ENCODE measurements at regions not wholly inside any gene's neighbourhood (a gene's known extent, or its start where the extent isn't known, plus 50 kb on each side); places are given as distances from the start of the nearest gene placed in this dataset.

- no peak for TF ChIP-seq POLR2AphosphoS5 (IDR thresholded peaks at IDR 0.05)
- TF ChIP-seq CTCF (IDR thresholded peaks at IDR 0.05) = no peak
- no peak for TF ChIP-seq POLR2A (IDR thresholded peaks at IDR 0.05)
- no peak for TF ChIP-seq EP300 (IDR thresholded peaks at IDR 0.05)
- Histone ChIP-seq H3K27ac (no peak overlapping the region), H3K4me1 (peaks cover 0 to 11% (median 0%) of the 10 kb centered on the region in 3 donors), H3K27me3 (no peaks in the 10 kb centered on the region), H3K36me3 (no peaks in the 10 kb centered on the region), H3K9me3 (no peaks in the 10 kb centered on the region), H3K4me3 (no peak overlapping the region)
- ATAC-seq = no peak
- WGBS, 2 donors (ENCODE audit: low coverage in 1 of 2) = 79 to 82% methylated on average over 2 to 3 of the region's 6 CpGs
These were observed 130.4 kb downstream of the LARP7 start for GRCh38 chr4:112767386-112767785.

GRCh38 chr4:112770114-112770513 lies 133.2 kb downstream of the LARP7 start:
- WGBS, 2 donors (ENCODE audit: low coverage in 1 of 2) = 62 to 89% methylated on average over 3 to 5 of the region's 5 CpGs
- no peaks in the 10 kb centered on the region for H3K9me3 ChIP-seq
- no peak overlapping the region for H3K4me3 ChIP-seq
- no peaks in the 10 kb centered on the region for H3K27me3 ChIP-seq
- no peaks in the 10 kb centered on the region for H3K36me3 ChIP-seq
- TF ChIP-seq POLR2AphosphoS5 (IDR thresholded peaks at IDR 0.05) = no peak
- no peak for TF ChIP-seq EP300 (IDR thresholded peaks at IDR 0.05)
- TF ChIP-seq CTCF (IDR thresholded peaks at IDR 0.05) = no peak
- TF ChIP-seq POLR2A (IDR thresholded peaks at IDR 0.05) = no peak
- H3K27ac ChIP-seq = no peak overlapping the region
- ATAC-seq = no peak
- H3K4me1 ChIP-seq = peaks cover 0 to 5% (median 0%) of the 10 kb centered on the region in 3 donors

- TF ChIP-seq EP300 (IDR thresholded peaks at IDR 0.05) = no peak
- TF ChIP-seq POLR2AphosphoS5 (IDR thresholded peaks at IDR 0.05) = no peak
- no peak for TF ChIP-seq CTCF (IDR thresholded peaks at IDR 0.05)
- TF ChIP-seq POLR2A (IDR thresholded peaks at IDR 0.05) = no peak
- H3K4me3 ChIP-seq = no peak overlapping the region
- no peaks in the 10 kb centered on the region for H3K9me3 ChIP-seq
- H3K27me3 ChIP-seq = no peaks in the 10 kb centered on the region
- no peak for ATAC-seq
- WGBS, 2 donors (ENCODE audit: low coverage in 1 of 2) = 84 to 85% methylated on average over 6 to 7 of the region's 7 CpGs
- H3K36me3 ChIP-seq = no peaks in the 10 kb centered on the region
- no peak overlapping the region for H3K27ac ChIP-seq
- no peaks in the 10 kb centered on the region for H3K4me1 ChIP-seq
These were observed 138.9 kb downstream of the LARP7 start for GRCh38 chr4:112775801-112776200.

- no peaks in the 10 kb centered on the region for H3K9me3 ChIP-seq
- H3K4me3 ChIP-seq = no peak overlapping the region
- no peaks in the 10 kb centered on the region for H3K4me1 ChIP-seq
- no peak for TF ChIP-seq POLR2AphosphoS5 (IDR thresholded peaks at IDR 0.05)
- TF ChIP-seq CTCF (IDR thresholded peaks at IDR 0.05) = no peak
- TF ChIP-seq POLR2A (IDR thresholded peaks at IDR 0.05) = no peak
- no peak for TF ChIP-seq EP300 (IDR thresholded peaks at IDR 0.05)
- no peaks in the 10 kb centered on the region for H3K36me3 ChIP-seq
- no peak for ATAC-seq
- no peaks in the 10 kb centered on the region for H3K27me3 ChIP-seq
- no peak overlapping the region for H3K27ac ChIP-seq
- WGBS, 2 donors (ENCODE audit: low coverage in 1 of 2) = 83 to 95% methylated on average over 1 of the region's 1 CpG
These were observed 139.6 kb downstream of the LARP7 start for GRCh38 chr4:112776535-112776934.

GRCh38 chr4:112778520-112778919 lies 141.6 kb downstream of the LARP7 start:
- TF ChIP-seq POLR2AphosphoS5 (IDR thresholded peaks at IDR 0.05) (no peak), CTCF (IDR thresholded peaks at IDR 0.05) (no peak)
- Histone ChIP-seq H3K36me3 (no peaks in the 10 kb centered on the region), H3K27ac (no peak overlapping the region), H3K4me3 (no peak overlapping the region), H3K4me1 (no peaks in the 10 kb centered on the region), H3K9me3 (no peaks in the 10 kb centered on the region), H3K27me3 (no peaks in the 10 kb centered on the region)
- no peak for ATAC-seq
- WGBS, 2 donors (ENCODE audit: low coverage in 1 of 2) = 83 to 85% methylated on average over 6 to 7 of the region's 7 CpGs

Data from gastroesophageal sphincter (tissue), 4 donors.